Pancreas (tissue), 10 donors: ENCODE measurements at regions not wholly inside any gene's neighbourhood (a gene's known extent, or its start where the extent isn't known, plus 50 kb on each side); places are given as distances from the start of the nearest gene placed in this dataset.

ENCODE experiments used
- ATAC-seq, 4 donors: fragments of 200-7000 bp; cut with Tn5 transposase; one replicate each; pipeline versions ENCODE4 v1.8.0 to v1.9.1; 2020; ENCODE audit warnings: mild to moderate bottlenecking in 4 of 4, moderate library complexity in 4 of 4
- DNase-seq, 6 donors: peaks; one replicate each; pipeline ENCODE4 v3.0.0-alpha.2; 2020
- FAIRE-seq: peaks from 2 replicates; lab custom pipeline; 2012; peaks lifted over from hg19 to GRCh38; lab: Jason Lieb, UNC
- H3K27ac ChIP-seq, 4 donors: fragments of 200-600 bp; sonication (generic); 1 replicate in 3 of 4; 2 replicates in 1 of 4; pipeline versions ENCODE4 v1.5.0 to v1.8.0; 2020
- H3K27me3 ChIP-seq, 4 donors: fragments of 200-600 bp; one replicate each; pipeline ENCODE4 v1.8.0; 2021
- H3K36me3 ChIP-seq, 3 donors: fragments of 200-600 bp; sonication (generic) in 1 of 3; one replicate each; pipeline versions ENCODE4 v1.5.0 to v1.8.0; 2020 to 2021
- H3K4me1 ChIP-seq, 3 donors: fragments of 200-600 bp; one replicate each; pipeline ENCODE4 v1.8.0; 2021
- H3K4me3 ChIP-seq, 4 donors: fragments of 200-600 bp; sonication (generic) in 2 of 4; one replicate each; pipeline versions ENCODE4 v1.5.0 to v1.8.0; 2020 to 2021
- H3K9me3 ChIP-seq, 4 donors: fragments of 200-600 bp; one replicate each; pipeline ENCODE4 v1.8.0; 2021
- WGBS, 2 donors: extraction: QIAGEN DNeasy Blood & Tissue Kit; methylation state at CpG; one replicate each; pipeline ENCODE4 v1.1.7; 2013; 5-methylcytosine and 5-hydroxymethylcytosine counted together
- intact Hi-C, 3 donors: fragments of 100-400 bp; cut with DNase I; formaldehyde crosslinking; loops; one replicate each; pipeline versions ENCODE4 v1.11.1 to v1.14.2; 2022
- TF ChIP-seq, protein P1 (sequence below), 4 donors: fragments of 200-600 bp; sonication (generic) in 3 of 4; IDR thresholded peaks; one replicate each; pipeline versions ENCODE4 v1.5.0 to v1.8.0; 2021; ENCODE audit warnings: antibody characterized with exemption in 4 of 4
- donor health status: healthy with polysubstance abuse.
- donor health status: DM: no; HTN: no; CAD: no; lungs with moderate emphysema.
- donor health status: DM: no; HTN: no; CAD: no.
- donor health status: control.
- donor health status: control.
- donor health status: Bipolar disorder and iron deficiency.
- donor health status: DM: yes; HTN: yes; CAD: no.
- donor health status: DM: no; HTN: no; CAD: no.
- donor health status: DM: no; HTN: no; CAD: no.
- donor health status: DM: yes; HTN: yes; CAD: no.

DNA sequence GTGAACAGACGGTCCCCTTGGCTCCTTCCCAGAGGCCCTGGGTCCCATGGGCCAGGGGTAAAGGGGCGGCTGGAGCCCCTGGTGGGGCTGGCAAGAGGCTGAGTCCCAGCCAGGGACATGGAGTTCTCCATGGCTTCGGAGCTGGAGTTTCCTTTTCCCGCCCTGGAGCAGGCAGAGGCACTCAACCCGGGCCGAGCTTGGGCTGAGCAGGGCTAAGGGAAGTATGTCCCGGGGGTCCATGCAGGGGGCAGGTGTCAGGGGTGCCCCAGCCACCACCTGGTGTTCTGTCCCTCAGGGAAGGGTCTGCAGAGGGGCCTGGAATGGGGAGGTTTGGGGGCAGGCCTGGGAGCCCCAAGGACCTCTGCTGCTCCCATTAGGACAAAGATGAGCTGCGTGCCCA is 54.0 kb upstream of the TPM4 start:
- TF ChIP-seq, protein P1, sequence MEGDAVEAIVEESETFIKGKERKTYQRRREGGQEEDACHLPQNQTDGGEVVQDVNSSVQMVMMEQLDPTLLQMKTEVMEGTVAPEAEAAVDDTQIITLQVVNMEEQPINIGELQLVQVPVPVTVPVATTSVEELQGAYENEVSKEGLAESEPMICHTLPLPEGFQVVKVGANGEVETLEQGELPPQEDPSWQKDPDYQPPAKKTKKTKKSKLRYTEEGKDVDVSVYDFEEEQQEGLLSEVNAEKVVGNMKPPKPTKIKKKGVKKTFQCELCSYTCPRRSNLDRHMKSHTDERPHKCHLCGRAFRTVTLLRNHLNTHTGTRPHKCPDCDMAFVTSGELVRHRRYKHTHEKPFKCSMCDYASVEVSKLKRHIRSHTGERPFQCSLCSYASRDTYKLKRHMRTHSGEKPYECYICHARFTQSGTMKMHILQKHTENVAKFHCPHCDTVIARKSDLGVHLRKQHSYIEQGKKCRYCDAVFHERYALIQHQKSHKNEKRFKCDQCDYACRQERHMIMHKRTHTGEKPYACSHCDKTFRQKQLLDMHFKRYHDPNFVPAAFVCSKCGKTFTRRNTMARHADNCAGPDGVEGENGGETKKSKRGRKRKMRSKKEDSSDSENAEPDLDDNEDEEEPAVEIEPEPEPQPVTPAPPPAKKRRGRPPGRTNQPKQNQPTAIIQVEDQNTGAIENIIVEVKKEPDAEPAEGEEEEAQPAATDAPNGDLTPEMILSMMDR (IDR thresholded peaks at IDR 0.05) = no peak
- no peak for FAIRE-seq
- no peak for ATAC-seq
- H3K27ac ChIP-seq = no peak overlapping the region
- DNase-seq = peak in 2 of 6 donors; percentile 38 to 42
- H3K9me3 ChIP-seq = no peaks in the 10 kb centered on the region
- no peak overlapping the region for H3K4me3 ChIP-seq
- H3K4me1 ChIP-seq = no peaks in the 10 kb centered on the region
- H3K36me3 ChIP-seq = no peaks in the 10 kb centered on the region
- 48% methylated on average over 8 of the region's 8 CpGs for WGBS, 2 donors
- intact Hi-C loops = no loop called here
- no peaks in the 10 kb centered on the region for H3K27me3 ChIP-seq

DNA sequence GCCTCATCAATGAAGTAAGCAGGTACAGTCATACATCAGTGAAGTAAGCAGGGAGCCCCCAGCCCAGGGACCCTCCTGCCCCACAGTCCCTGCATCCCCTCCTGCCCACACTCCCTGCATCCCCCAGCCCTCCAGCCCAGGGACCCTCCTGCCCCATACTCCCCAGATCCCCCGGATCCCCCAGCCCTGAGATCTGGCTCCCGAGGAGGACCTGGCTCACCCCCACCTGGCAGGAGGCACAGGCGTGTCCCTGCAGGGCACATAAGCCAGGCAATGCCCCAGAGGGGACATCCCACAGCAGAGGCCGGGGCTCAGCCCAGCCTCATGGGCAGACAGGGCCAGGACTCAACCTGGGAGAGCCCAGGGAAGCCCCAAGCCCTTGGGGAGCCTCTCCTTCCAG is 53.6 kb upstream of the TPM4 start:
- ATAC-seq = no peak
- WGBS, 2 donors = 47 to 62% methylated on average over 4 of the region's 4 CpGs
- Histone ChIP-seq H3K27ac (no peak overlapping the region), H3K9me3 (no peaks in the 10 kb centered on the region), H3K4me1 (no peaks in the 10 kb centered on the region), H3K4me3 (no peak overlapping the region), H3K36me3 (no peaks in the 10 kb centered on the region), H3K27me3 (no peaks in the 10 kb centered on the region)
- FAIRE-seq = no peak
- peak in 1 of 6 donors; percentile 28 for DNase-seq
- intact Hi-C loops = no loop called here
- TF ChIP-seq, protein P1 (IDR thresholded peaks at IDR 0.05) = no peak

DNA sequence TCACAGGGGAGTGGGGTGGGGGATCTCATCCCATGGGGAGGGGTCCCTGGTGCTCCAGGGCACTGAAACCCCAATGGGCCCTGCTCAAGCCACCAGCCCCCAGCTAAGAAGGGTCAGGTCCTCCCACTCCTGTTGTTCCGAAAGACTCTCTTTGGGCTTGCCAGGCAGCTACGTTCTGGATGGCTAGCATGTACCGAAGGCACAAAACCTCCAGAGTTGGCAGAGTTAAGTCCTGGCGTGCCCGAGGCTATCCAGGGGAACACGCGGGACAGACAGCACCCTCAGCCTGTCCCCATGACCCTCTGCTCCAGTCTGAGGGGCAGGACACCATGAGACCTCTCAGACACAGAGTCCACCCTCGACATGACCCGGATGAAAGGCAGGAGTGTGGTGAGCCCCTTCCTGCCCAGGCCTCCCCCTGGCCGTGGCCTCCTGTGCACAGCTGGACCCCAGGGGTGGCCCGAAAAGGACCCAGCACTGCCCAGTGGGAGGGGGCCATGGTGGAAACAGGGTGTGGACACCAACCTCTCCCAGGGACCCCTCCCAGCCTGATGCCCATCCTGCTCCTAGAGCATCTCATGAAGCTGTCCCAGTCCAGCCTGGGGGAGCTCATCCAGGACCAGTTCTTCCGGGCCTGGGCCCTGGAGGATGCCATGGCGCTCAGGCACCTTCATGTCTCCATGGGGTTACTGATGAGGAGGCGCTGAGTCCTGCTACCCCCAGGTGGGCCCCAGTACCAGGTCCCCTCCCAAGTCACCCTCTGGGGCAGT is 53.0 kb upstream of the TPM4 start:
- H3K9me3 ChIP-seq = no peaks in the 10 kb centered on the region
- intact Hi-C loops = no loop called here
- no peak overlapping the region for H3K27ac ChIP-seq
- H3K4me1 ChIP-seq = no peaks in the 10 kb centered on the region
- no peak overlapping the region for H3K4me3 ChIP-seq
- no peak for ATAC-seq
- peak in 2 of 6 donors; percentile 35 to 51 for DNase-seq
- WGBS, 2 donors = 54 to 66% methylated on average over 14 of the region's 14 CpGs
- no peaks in the 10 kb centered on the region for H3K36me3 ChIP-seq
- TF ChIP-seq, protein P1 (IDR thresholded peaks at IDR 0.05) = no peak
- no peaks in the 10 kb centered on the region for H3K27me3 ChIP-seq
- FAIRE-seq = no peak

- 65 to 79% methylated on average over 18 of the region's 18 CpGs for WGBS, 2 donors
- Histone ChIP-seq H3K4me1 (no peaks in the 10 kb centered on the region), H3K36me3 (no peaks in the 10 kb centered on the region), H3K4me3 (no peak overlapping the region), H3K9me3 (no peaks in the 10 kb centered on the region), H3K27me3 (no peaks in the 10 kb centered on the region), H3K27ac (no peak overlapping the region)
- ATAC-seq (no peak), DNase-seq (peak in 2 of 6 donors; percentile 19 to 39), FAIRE-seq (no peak)
- intact Hi-C loops = no loop called here
- TF ChIP-seq, protein P1 (IDR thresholded peaks at IDR 0.05) = no peak
These were observed 51.8 kb upstream of the TPM4 start for GRCh38 chr19:16024266-16025107.
